Mucosa of descending colon (tissue), 3 donors: ENCODE measurements at regions not wholly inside any gene's neighbourhood (a gene's known extent, or its start where the extent isn't known, plus 50 kb on each side); places are given as distances from the start of the nearest gene placed in this dataset.
"Not testable (repeated sequence)": the region's sequence is repeated elsewhere in the genome, so short reads cannot be mapped to it uniquely, and the experiment has no call there.

Source experiments
- ATAC-seq: fragments of 200-7000 bp; cut with Tn5 transposase; one replicate; pipeline ENCODE4 v1.9.1; 2020; ENCODE audit warnings: mild to moderate bottlenecking, moderate library complexity
- DNase-seq, 3 donors: peaks; one replicate each; pipeline ENCODE4 v3.0.0-alpha.2; 2020
- H3K36me3 ChIP-seq: fragments of 200-600 bp; one replicate; pipeline ENCODE4 v1.8.0; 2021; ENCODE audit warnings: low read depth, mild to moderate bottlenecking
- H3K4me1 ChIP-seq: fragments of 200-600 bp; one replicate; pipeline ENCODE4 v1.8.0; 2021; ENCODE audit warnings: low read depth, mild to moderate bottlenecking
- H3K4me3 ChIP-seq: fragments of 200-600 bp; one replicate; pipeline ENCODE4 v1.8.0; 2021; ENCODE audit warnings: mild to moderate bottlenecking
- H3K9me3 ChIP-seq: fragments of 200-600 bp; one replicate; pipeline ENCODE4 v1.8.0; 2021; ENCODE audit warnings: mild to moderate bottlenecking
- CTCF ChIP-seq: fragments of 200-600 bp; IDR thresholded peaks from one replicate; pipeline ENCODE4 v1.8.0; 2022; ENCODE audit warnings: antibody characterized with exemption, mild to moderate bottlenecking
- intact Hi-C, 2 donors: fragments of 100-400 bp; cut with DNase I in 1 of 2; cut with micrococcal nuclease in 1 of 2; formaldehyde crosslinking; loops; one replicate each; pipeline versions ENCODE4 v1.11.0 to v1.11.1; 2022; cut with DNase I, micrococcal nuclease
- donor health status: DM: no; HTN: no; CAD: no; lungs with moderate emphysema.
- donor health status: DM: no; HTN: no; CAD: no.
- donor health status: DM: no; HTN: yes; CAD: no.

DNA sequence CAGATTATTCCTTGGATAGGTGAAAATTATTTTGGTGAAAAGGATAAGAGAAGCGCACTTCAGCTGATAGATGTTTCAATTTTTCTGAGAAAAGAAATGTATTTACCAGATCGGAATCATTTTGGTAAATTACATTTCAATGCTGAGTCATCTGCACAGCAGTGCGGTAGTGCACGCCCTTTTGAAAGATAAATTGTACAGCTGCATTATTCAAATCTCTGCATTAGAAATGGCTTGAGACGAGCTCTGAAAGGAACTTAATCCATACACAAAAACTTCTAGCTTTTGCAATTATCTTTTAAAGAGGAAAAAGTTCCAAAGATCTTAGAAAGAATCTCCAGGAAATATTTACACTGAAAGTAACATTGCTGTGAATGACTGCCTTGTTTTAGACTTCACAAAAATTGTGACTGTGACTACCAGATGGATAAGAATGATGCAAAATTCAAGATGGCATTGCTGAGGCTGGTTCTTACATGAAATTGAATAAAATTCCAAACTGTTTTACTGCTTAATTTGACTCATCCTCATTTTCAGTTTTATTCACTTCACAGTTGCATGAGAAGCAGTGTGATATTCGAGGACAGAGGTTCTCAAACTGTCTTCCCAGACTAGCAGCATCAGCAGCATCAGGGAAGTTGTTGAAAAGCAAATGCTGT lies 161.7 kb downstream of the RND3 start:
- H3K9me3 ChIP-seq: no peaks in the 10 kb centered on the region
- H3K4me3 ChIP-seq: no peak overlapping the region
- no peak for ATAC-seq
- TF ChIP-seq CTCF: no peak
- intact Hi-C loops: no loop called here
- no peaks in the 10 kb centered on the region for H3K4me1 ChIP-seq
- H3K36me3 ChIP-seq: no peaks in the 10 kb centered on the region
- DNase-seq: no peak

GRCh38 chr2:150323071-150323470 lies 164.4 kb downstream of the RND3 start:
- H3K4me1 ChIP-seq, H3K9me3 ChIP-seq, ATAC-seq, H3K4me3 ChIP-seq, intact Hi-C loops, H3K36me3 ChIP-seq, DNase-seq: not testable (repeated sequence)

DNA sequence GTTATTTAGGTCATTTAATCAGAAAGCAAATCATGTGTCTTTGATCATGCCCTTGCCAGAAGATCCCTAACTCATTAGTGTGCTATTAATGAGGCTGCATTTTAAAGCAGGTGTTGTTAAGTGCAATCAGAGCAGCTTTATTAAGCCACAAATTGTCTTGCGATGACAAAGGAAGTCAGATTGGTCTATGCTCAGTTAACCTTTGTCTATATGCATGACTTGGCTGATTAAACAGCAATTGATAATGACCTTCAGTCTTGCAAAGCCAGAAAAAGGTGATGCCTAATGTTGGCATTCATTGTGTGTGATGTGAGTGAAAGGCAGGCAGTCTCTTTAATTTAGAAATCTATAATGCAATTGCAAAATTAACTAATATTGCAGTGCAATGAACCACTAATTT lies 166.9 kb downstream of the RND3 start:
- H3K4me3 ChIP-seq: no peak overlapping the region
- DNase-seq: no peak
- intact Hi-C loops: no loop called here

DNA sequence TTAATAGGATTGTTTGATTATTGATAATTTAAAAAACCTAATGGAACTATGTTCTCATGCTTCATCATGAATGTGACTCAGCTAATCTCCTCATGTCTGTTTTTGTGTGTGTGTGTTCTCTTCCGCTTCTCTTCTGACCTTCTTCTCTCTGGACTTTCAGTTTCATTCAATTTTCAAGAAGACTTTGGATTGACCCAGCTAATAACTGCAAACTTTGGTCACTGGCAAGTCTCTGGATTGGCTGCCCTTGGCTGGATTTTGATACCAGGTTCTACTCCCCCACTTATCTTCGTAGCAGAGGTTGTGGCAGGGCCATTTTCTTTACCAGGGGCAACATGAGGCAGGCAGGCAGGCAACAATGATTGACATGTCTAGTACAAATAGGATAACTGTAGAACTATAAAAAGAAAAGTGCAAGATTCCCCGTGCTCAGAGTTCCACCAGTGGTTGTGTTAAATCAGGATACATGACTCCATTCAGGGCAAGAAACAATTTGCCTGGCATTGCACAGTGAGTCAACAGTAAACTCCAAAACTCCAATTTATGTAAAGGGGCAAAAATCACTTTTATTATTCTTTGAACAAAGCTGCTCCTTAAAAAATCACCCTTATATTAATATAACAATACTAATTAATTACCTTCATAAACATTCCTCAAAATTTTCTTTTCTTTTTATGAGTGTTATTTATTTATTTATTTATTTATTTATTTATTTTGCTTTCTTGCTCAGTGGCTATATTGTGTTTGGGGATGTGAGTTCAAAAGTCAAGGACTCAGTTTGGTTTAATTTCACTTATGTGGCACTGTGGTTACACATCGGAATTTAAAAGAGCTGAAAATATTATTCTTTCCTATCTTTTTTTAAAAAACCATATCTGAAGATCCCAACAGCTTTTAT lies 167.6 kb downstream of the RND3 start:
- Histone ChIP-seq H3K36me3 (no peaks in the 10 kb centered on the region), H3K4me1 (no peaks in the 10 kb centered on the region), H3K4me3 (no peak overlapping the region), H3K9me3 (peaks cover 3% of the 10 kb centered on the region)
- no peak for TF ChIP-seq CTCF
- no peak for ATAC-seq
- no peak for DNase-seq
- intact Hi-C loops: no loop called here

More for the DNA sequence above, 166.9 kb downstream of the RND3 start:
- no peak for ATAC-seq
- no peaks in the 10 kb centered on the region for H3K4me1 ChIP-seq
- H3K36me3 ChIP-seq: no peaks in the 10 kb centered on the region
- H3K9me3 ChIP-seq: no peaks in the 10 kb centered on the region
- TF ChIP-seq CTCF: no peak

DNA sequence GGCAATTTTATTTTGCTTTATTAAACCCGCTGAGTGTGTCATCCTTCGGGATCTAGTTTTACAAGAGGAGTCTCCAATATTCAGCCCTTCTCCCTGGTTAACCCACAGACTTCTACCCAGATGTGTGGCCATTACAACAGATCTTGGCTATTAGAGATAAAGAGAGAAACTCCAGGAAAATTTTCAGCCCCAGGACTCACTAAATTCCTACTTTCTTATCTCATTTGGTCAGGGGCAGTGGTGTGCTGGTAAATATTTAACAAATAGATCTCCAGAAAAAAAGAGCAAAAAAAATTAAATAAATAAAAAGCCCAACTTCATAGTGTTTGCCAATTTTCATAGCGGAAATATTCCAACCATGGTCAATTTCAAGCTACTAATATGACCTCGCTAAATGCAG lies 168.4 kb downstream of the RND3 start:
- no peak for TF ChIP-seq CTCF

GRCh38 chr2:150312271-150312670 lies 175.2 kb downstream of the RND3 start:
- Histone ChIP-seq H3K36me3 (no peaks in the 10 kb centered on the region), H3K4me3 (no peak overlapping the region), H3K4me1 (peaks cover 20% of the 10 kb centered on the region), H3K9me3 (peaks cover 3% of the 10 kb centered on the region)
- ATAC-seq (no peak), DNase-seq (no peak)
- no peak for TF ChIP-seq CTCF
- intact Hi-C loops: no loop called here

More for the DNA sequence above, 168.4 kb downstream of the RND3 start:
- no peak for ATAC-seq
- intact Hi-C loops: no loop called here
- Histone ChIP-seq H3K36me3 (no peaks in the 10 kb centered on the region), H3K4me1 (no peaks in the 10 kb centered on the region), H3K9me3 (peaks cover 3% of the 10 kb centered on the region), H3K4me3 (no peak overlapping the region)
- no peak for DNase-seq
